22Rv1 (cell line): ENCODE measurements at regions not wholly inside any gene's neighbourhood (a gene's known extent, or its start where the extent isn't known, plus 50 kb on each side); places are given as distances from the start of the nearest gene placed in this dataset.

Experiments used
- H3K27ac ChIP-seq: fragments of 450-650 bp; 2 replicates; pipeline ENCODE4 v1.5.1; 2017
- CTCF ChIP-seq: fragments of 450-650 bp; IDR thresholded peaks from 2 replicates; pipeline ENCODE4 v1.5.1; 2017; ENCODE audit warnings: mild to moderate bottlenecking
- ZFX ChIP-seq: fragments of 450-650 bp; IDR thresholded peaks from 2 replicates; pipeline ENCODE4 v1.6.1; 2017; ENCODE audit warnings: antibody characterized with exemption, borderline replicate concordance

- no peak for TF ChIP-seq CTCF
- TF ChIP-seq ZFX, result no peak
- H3K27ac ChIP-seq, result no peak overlapping the region
These were observed 437.4 kb downstream of the TLE4 start for GRCh38 chr9:80009204-80009603.

GRCh38 chr9:80004714-80005113, 432.9 kb downstream of the TLE4 start:
- no peak for TF ChIP-seq ZFX
- TF ChIP-seq CTCF, result no peak

GRCh38 chr9:79990536-79990935, 418.8 kb downstream of the TLE4 start:
- TF ChIP-seq CTCF (no peak), ZFX (no peak)
- no peak overlapping the region for H3K27ac ChIP-seq

More at GRCh38 chr9:80004714-80005113, 432.9 kb downstream of the TLE4 start:
- no peak overlapping the region for H3K27ac ChIP-seq

- no peak for TF ChIP-seq ZFX
- TF ChIP-seq CTCF, result no peak
These were observed 417.3 kb downstream of the TLE4 start for GRCh38 chr9:79989079-79989478.

GRCh38 chr9:79988126-79988525, 416.4 kb downstream of the TLE4 start:
- TF ChIP-seq CTCF (no peak), ZFX (no peak)
- H3K27ac ChIP-seq, result no peak overlapping the region

More at GRCh38 chr9:79989079-79989478, 417.3 kb downstream of the TLE4 start:
- H3K27ac ChIP-seq, result no peak overlapping the region

- TF ChIP-seq ZFX (no peak), CTCF (no peak)
- H3K27ac ChIP-seq, result no peak overlapping the region
These were observed 414.7 kb downstream of the TLE4 start for GRCh38 chr9:79986437-79986836.

GRCh38 chr9:79985772-79986171, 414.0 kb downstream of the TLE4 start:
- no peak for TF ChIP-seq ZFX
- TF ChIP-seq CTCF, result no peak
- no peak overlapping the region for H3K27ac ChIP-seq
